ENCODE measurements at regions not wholly inside any gene's neighbourhood (a gene's known extent, or its start where the extent isn't known, plus 50 kb on each side); places are given as distances from the start of the nearest gene placed in this dataset.

DNA sequence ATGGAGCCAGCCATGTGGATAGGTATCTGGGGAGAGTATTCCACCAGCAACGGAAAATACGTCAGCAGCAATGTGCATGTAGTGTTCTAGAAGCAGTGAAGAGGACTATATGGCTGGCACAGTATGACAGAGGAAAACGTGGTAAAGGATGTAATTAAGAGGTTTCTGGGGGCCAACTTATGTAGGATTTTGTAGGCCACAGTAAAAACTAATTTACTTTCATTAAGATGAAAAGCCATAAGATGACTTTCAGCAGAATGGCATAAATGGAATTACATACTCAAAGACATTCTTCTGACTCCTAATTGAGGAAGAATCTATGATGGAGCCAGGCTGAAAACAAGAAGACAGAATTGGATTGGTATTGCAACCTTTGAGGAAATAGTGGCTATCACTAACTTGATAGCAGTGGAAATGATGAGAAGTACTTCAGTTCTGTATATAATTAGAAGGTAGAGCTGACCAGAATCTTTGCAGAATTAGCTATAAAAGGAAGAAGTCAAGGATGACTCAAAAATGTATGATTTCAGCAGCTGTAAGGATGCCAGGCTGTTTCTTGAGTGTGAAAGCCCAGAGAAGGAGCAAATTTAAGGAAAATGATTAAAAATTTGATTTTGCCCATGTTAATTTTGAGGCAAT is 156.7 kb downstream of the MBL2 start:
- H3K9ac ChIP-seq (ENCODE audit: control insufficient read depth, extremely low read depth, insufficient read depth, low read length) = no peak overlapping the region
- no peak for FAIRE-seq
- no peak overlapping the region for H3K27ac ChIP-seq (ENCODE audit: control insufficient read depth, insufficient read depth, low read length)
- H3K9me1 ChIP-seq (ENCODE audit: control insufficient read depth, extremely low read depth, insufficient read depth, low read length) = no peaks in the 10 kb centered on the region
- peaks cover 5% of the 10 kb centered on the region for H3K27me3 ChIP-seq (ENCODE audit: control insufficient read depth, extremely low read depth, insufficient read depth, low read length)
- TF ChIP-seq EZH2 (IDR thresholded peaks at IDR 0.05; ENCODE audit: low read length) = no peak
- TF ChIP-seq, protein P1, sequence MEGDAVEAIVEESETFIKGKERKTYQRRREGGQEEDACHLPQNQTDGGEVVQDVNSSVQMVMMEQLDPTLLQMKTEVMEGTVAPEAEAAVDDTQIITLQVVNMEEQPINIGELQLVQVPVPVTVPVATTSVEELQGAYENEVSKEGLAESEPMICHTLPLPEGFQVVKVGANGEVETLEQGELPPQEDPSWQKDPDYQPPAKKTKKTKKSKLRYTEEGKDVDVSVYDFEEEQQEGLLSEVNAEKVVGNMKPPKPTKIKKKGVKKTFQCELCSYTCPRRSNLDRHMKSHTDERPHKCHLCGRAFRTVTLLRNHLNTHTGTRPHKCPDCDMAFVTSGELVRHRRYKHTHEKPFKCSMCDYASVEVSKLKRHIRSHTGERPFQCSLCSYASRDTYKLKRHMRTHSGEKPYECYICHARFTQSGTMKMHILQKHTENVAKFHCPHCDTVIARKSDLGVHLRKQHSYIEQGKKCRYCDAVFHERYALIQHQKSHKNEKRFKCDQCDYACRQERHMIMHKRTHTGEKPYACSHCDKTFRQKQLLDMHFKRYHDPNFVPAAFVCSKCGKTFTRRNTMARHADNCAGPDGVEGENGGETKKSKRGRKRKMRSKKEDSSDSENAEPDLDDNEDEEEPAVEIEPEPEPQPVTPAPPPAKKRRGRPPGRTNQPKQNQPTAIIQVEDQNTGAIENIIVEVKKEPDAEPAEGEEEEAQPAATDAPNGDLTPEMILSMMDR (optimal IDR thresholded peaks at IDR 0.05 in 1 of 3, IDR thresholded peaks at IDR 0.05 in 1 of 3, conservative IDR thresholded peaks at IDR 0.05 in 1 of 3; ENCODE audit: extremely low read depth in 1 of 3, insufficient read depth in 2 of 3, low read length in 3 of 3) = no peak
- no peak overlapping the region for H3K4me2 ChIP-seq (ENCODE audit: control insufficient read depth, extremely low read depth, insufficient read depth, low read depth, low read length)
- H3K79me2 ChIP-seq (ENCODE audit: control insufficient read depth, insufficient read depth, low read length) = no peaks in the 10 kb centered on the region
- no peaks in the 10 kb centered on the region for H3K9me3 ChIP-seq (ENCODE audit: control insufficient read depth, low read depth, low read length)
- no peaks in the 10 kb centered on the region for H3K4me1 ChIP-seq (ENCODE audit: control insufficient read depth, extremely low read depth, insufficient read depth, low read length)
- DNase-seq (ENCODE audit: low read depth, low spot score) = no peak
- H4K20me1 ChIP-seq (ENCODE audit: control insufficient read depth, extremely low read depth, insufficient read depth, low read length) = no peaks in the 10 kb centered on the region
- no peak overlapping the region for H3K4me3 ChIP-seq (ENCODE audit: control insufficient read depth in 2 of 3, extremely low read depth in 1 of 3, insufficient read depth in 2 of 3, low read depth in 1 of 3, low read length in 3 of 3)
- dilution Hi-C loops (cut with MboI; ENCODE audit: extremely low pct_ligation_motif_present, low sequenced_read_pairs) = no loop called here
- H3K36me3 ChIP-seq (ENCODE audit: control insufficient read depth in 2 of 2, extremely low read depth in 1 of 2, insufficient read depth in 2 of 2, low read length in 2 of 2) = no peaks in the 10 kb centered on the region
- no peak overlapping the region for H2AFZ ChIP-seq (ENCODE audit: control insufficient read depth, low read length)

DNA sequence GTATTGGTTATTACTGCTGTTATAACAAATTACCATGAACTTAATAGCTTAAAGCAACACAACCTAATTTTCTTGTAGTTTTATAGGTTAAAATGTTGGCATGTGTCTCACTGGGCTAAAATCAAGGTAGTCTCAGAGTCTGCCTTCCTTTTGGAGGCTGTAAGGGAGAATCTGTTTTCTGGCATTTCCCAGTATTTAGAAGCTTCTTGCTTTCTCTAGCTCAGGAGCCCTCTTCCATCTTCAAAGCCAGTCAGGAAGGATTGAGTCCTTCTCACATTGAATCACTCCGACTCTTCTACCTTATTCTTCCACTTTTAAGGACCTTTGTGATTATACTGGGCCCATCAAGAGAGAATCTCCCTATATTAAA is 156.2 kb downstream of the MBL2 start:
- H3K4me1 ChIP-seq (ENCODE audit: control insufficient read depth, extremely low read depth, insufficient read depth, low read length) = no peaks in the 10 kb centered on the region
- H4K20me1 ChIP-seq (ENCODE audit: control insufficient read depth, extremely low read depth, insufficient read depth, low read length) = no peaks in the 10 kb centered on the region
- H3K36me3 ChIP-seq (ENCODE audit: control insufficient read depth in 2 of 2, extremely low read depth in 1 of 2, insufficient read depth in 2 of 2, low read length in 2 of 2) = no peaks in the 10 kb centered on the region
- no peaks in the 10 kb centered on the region for H3K9me3 ChIP-seq (ENCODE audit: control insufficient read depth, low read depth, low read length)
- TF ChIP-seq EZH2 (IDR thresholded peaks at IDR 0.05; ENCODE audit: low read length) = no peak
- TF ChIP-seq, protein P1 (optimal IDR thresholded peaks at IDR 0.05 in 1 of 3, IDR thresholded peaks at IDR 0.05 in 1 of 3, conservative IDR thresholded peaks at IDR 0.05 in 1 of 3; ENCODE audit: extremely low read depth in 1 of 3, insufficient read depth in 2 of 3, low read length in 3 of 3) = no peak
- H3K9me1 ChIP-seq (ENCODE audit: control insufficient read depth, extremely low read depth, insufficient read depth, low read length) = no peaks in the 10 kb centered on the region
- FAIRE-seq = no peak
- H3K4me3 ChIP-seq (ENCODE audit: control insufficient read depth in 2 of 3, extremely low read depth in 1 of 3, insufficient read depth in 2 of 3, low read depth in 1 of 3, low read length in 3 of 3) = no peak overlapping the region
- no peak for DNase-seq (ENCODE audit: low read depth, low spot score)
- no peak overlapping the region for H3K27ac ChIP-seq (ENCODE audit: control insufficient read depth, insufficient read depth, low read length)
- H3K4me2 ChIP-seq (ENCODE audit: control insufficient read depth, extremely low read depth, insufficient read depth, low read depth, low read length) = no peak overlapping the region
- H3K79me2 ChIP-seq (ENCODE audit: control insufficient read depth, insufficient read depth, low read length) = no peaks in the 10 kb centered on the region
- no peak overlapping the region for H3K9ac ChIP-seq (ENCODE audit: control insufficient read depth, extremely low read depth, insufficient read depth, low read length)
- dilution Hi-C loops (cut with MboI; ENCODE audit: extremely low pct_ligation_motif_present, low sequenced_read_pairs) = no loop called here
- peaks cover 5% of the 10 kb centered on the region for H3K27me3 ChIP-seq (ENCODE audit: control insufficient read depth, extremely low read depth, insufficient read depth, low read length)
- no peak overlapping the region for H2AFZ ChIP-seq (ENCODE audit: control insufficient read depth, low read length)

Measured in keratinocyte (primary cell).